ENCODE measurements at regions not wholly inside any gene's neighbourhood (a gene's known extent, or its start where the extent isn't known, plus 50 kb on each side); places are given as distances from the start of the nearest gene placed in this dataset.

- Histone ChIP-seq H3K4me2 (ENCODE audit: insufficient read depth, insufficient read length, low read length) (no peak overlapping the region), H3K14ac (ENCODE audit: insufficient read depth, low read length) (no peak overlapping the region), H3K18ac (ENCODE audit: insufficient read length, low read depth, low read length) (no peak overlapping the region), H3K79me1 (ENCODE audit: insufficient read depth, low read depth, low read length, poor library complexity, severe bottlenecking) (no peaks in the 10 kb centered on the region), H4K91ac (ENCODE audit: insufficient read length, low read depth, low read length) (no peak overlapping the region), H4K20me1 (ENCODE audit: control insufficient read depth, insufficient read depth, insufficient read length) (no peaks in the 10 kb centered on the region), H3K23ac (ENCODE audit: insufficient read length, low read depth, low read length) (no peak overlapping the region), H2BK20ac (ENCODE audit: low read depth, low read length, poor library complexity, severe bottlenecking) (no peak overlapping the region), H4K5ac (ENCODE audit: insufficient read length, low read depth, low read length) (no peak overlapping the region), H3K9me3 (ENCODE audit: control insufficient read depth, low read depth, low read length) (no peaks in the 10 kb centered on the region), H3K56ac (ENCODE audit: insufficient read length, low read depth, low read length) (no peak overlapping the region), H3K4me1 (ENCODE audit: insufficient read depth, low read length) (peaks cover 6% of the 10 kb centered on the region; the same call in 1 of the 2 replicates), H2AK5ac (ENCODE audit: insufficient read length, low read length) (no peak overlapping the region), H3K27me3 (ENCODE audit: insufficient read depth, low read length) (no peaks in the 10 kb centered on the region), H4K8ac (replicated peaks; ENCODE audit: insufficient read length, low read depth, low read length) (no peak overlapping the region), H3T11ph (ENCODE audit: low read length) (no peak overlapping the region), H2BK5ac (ENCODE audit: insufficient read length, low read length) (no peak overlapping the region), H2BK12ac (ENCODE audit: insufficient read length, low read depth, low read length) (no peak overlapping the region), H2BK120ac (ENCODE audit: low read depth, low read length, poor library complexity, severe bottlenecking) (no peak overlapping the region), H3K4ac (ENCODE audit: low read depth, low read length) (no peak overlapping the region), H3K9ac (ENCODE audit: extremely low read depth, insufficient read length, low read length) (no peak overlapping the region), H2AFZ (ENCODE audit: low read length) (no peak overlapping the region), H3K23me2 (ENCODE audit: insufficient read length, low read depth, low read length, poor library complexity, severe bottlenecking) (no peaks in the 10 kb centered on the region), H3K27ac (ENCODE audit: insufficient read length, low read depth, low read length) (no peak overlapping the region), H2BK15ac (ENCODE audit: low read depth, low read length) (no peak overlapping the region), H3K79me2 (ENCODE audit: insufficient read depth, low read length) (no peaks in the 10 kb centered on the region)
- no peak overlapping the region; a peak in 1 of 7 replicates for H3K27ac Mint-ChIP-seq
- no peak for DNase-seq
- peaks cover 22 to 24% of the 10 kb centered on the region in 2 experiments for H3K4me1 Mint-ChIP-seq
- peaks cover 4% of the 10 kb centered on the region for H3K27me3 Mint-ChIP-seq (ENCODE audit: low read depth)
- H3K4me3 Mint-ChIP-seq, result no peak overlapping the region
- no peaks in the 10 kb centered on the region for H3K9me3 Mint-ChIP-seq
- no peaks in the 10 kb centered on the region for H3K36me3 Mint-ChIP-seq (ENCODE audit: insufficient read depth in 1 of 3, low read depth in 3 of 3)
- WGBS (ENCODE audit: extremely low coverage, insufficient read length, low lambda C conversion rate), result no CpG with 5 or more reads among the region's 4 CpGs
- no peak for TF ChIP-seq CTCF (conservative IDR thresholded peaks at IDR 0.05)
Measured at GRCh38 chr10:112004075-112004474, 179.5 kb downstream of the GPAM start.
